ENCODE measurements at regions not wholly inside any gene's neighbourhood (a gene's known extent, or its start where the extent isn't known, plus 50 kb on each side); places are given as distances from the start of the nearest gene placed in this dataset.

DNA sequence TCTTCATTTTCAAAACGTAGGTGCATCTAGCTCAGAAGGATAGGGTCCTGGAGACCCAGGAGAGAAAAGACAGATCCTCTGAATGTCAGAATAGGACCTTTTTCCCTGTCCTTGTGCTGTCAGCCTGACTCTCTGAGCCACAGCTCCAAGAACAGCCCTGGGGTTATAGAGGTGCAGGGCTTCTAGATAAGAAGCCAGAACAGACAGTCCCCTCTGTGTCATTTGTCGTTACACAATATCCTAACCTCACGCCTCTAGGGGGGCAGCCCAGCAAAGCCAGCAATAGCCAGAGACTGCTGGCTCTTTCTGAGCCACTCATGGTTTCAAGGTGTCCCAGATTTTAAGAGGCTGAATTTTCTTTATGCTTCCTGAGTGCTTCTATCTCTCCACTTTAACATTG lies 153.2 kb upstream of the THBS1 start:
- BruUV-seq (replicated peaks) = no TSS peak
- H3K79me2 ChIP-seq (ENCODE audit: control insufficient read depth, insufficient read depth, low read length) = no peaks in the 10 kb centered on the region
- intact Hi-C loops (cut with micrococcal nuclease) = no loop called here
- CTCF ChIA-PET = interaction anchor here (1.1 kb wide), 1 partner anchor 13 kb away, joined by 3 read pairs; no protein-coding TSS in a partner anchor
- H3K27me3 ChIP-seq (ENCODE audit: control insufficient read depth in 2 of 2, insufficient read depth in 2 of 2, low read length in 2 of 2) = no peaks in the 10 kb centered on the region
- H3K9ac ChIP-seq (replicated peaks; ENCODE audit: extremely low read depth, insufficient read depth, low read length) = no peak overlapping the region
- peaks cover 42% of the 10 kb centered on the region for H3K4me1 ChIP-seq (ENCODE audit: control insufficient read depth, extremely low read depth, insufficient read depth, low read length)
- POLR2A ChIA-PET = no interaction called here
- TF ChIP-seq EZH2 (IDR thresholded peaks at IDR 0.05; ENCODE audit: borderline replicate concordance, low read depth, low read length, severe bottlenecking) (no peak), FOS (IDR thresholded peaks at IDR 0.05; ENCODE audit: borderline replicate concordance, insufficient read depth, low read length) (no peak), JUN (IDR thresholded peaks at IDR 0.05; ENCODE audit: borderline replicate concordance, insufficient read depth, insufficient read length, low read depth) (no peak), POLR2A (IDR thresholded peaks at IDR 0.05; ENCODE audit: low read depth, low read length) (no peak), MYC (IDR thresholded peaks at IDR 0.05; ENCODE audit: low read depth, low read length) (no peak), GATA2 (IDR thresholded peaks at IDR 0.05; ENCODE audit: insufficient read depth, insufficient read length, low read depth, low read length) (no peak), POLR2AphosphoS5 (IDR thresholded peaks at IDR 0.05; ENCODE audit: insufficient read depth, low read depth, low read length) (no peak)
- TF ChIP-seq, protein P1, sequence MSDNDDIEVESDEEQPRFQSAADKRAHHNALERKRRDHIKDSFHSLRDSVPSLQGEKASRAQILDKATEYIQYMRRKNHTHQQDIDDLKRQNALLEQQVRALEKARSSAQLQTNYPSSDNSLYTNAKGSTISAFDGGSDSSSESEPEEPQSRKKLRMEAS (IDR thresholded peaks at IDR 0.05; ENCODE audit: insufficient read depth, insufficient read length) = no peak
- TF ChIP-seq, protein P2, sequence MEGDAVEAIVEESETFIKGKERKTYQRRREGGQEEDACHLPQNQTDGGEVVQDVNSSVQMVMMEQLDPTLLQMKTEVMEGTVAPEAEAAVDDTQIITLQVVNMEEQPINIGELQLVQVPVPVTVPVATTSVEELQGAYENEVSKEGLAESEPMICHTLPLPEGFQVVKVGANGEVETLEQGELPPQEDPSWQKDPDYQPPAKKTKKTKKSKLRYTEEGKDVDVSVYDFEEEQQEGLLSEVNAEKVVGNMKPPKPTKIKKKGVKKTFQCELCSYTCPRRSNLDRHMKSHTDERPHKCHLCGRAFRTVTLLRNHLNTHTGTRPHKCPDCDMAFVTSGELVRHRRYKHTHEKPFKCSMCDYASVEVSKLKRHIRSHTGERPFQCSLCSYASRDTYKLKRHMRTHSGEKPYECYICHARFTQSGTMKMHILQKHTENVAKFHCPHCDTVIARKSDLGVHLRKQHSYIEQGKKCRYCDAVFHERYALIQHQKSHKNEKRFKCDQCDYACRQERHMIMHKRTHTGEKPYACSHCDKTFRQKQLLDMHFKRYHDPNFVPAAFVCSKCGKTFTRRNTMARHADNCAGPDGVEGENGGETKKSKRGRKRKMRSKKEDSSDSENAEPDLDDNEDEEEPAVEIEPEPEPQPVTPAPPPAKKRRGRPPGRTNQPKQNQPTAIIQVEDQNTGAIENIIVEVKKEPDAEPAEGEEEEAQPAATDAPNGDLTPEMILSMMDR (IDR thresholded peaks at IDR 0.05; ENCODE audit: extremely low read depth in 1 of 2, insufficient read depth in 1 of 2, low read depth in 1 of 2, low read length in 2 of 2) = no peak
- dilution Hi-C loops (cut with MboI; ENCODE audit: extremely low pct_ligation_motif_present, low sequenced_read_pairs) = no loop called here
- H3K4me2 ChIP-seq (ENCODE audit: insufficient read depth, low read length) = no peak overlapping the region
- H4K20me1 ChIP-seq (replicated peaks; ENCODE audit: control insufficient read depth, extremely low read depth, insufficient read depth, low read length) = no peaks in the 10 kb centered on the region
- DNase-seq (ENCODE audit: low read depth, low spot score) (no peak), FAIRE-seq (no peak)
- no peaks in the 10 kb centered on the region for H3K9me1 ChIP-seq (replicated peaks; ENCODE audit: control insufficient read depth, extremely low read depth, insufficient read depth, low read length)
- no peak overlapping the region for H2AFZ ChIP-seq (ENCODE audit: low read depth, low read length)
- H3K36me3 ChIP-seq (ENCODE audit: control insufficient read depth in 2 of 2, extremely low read depth in 1 of 2, insufficient read depth in 2 of 2, low read length in 2 of 2) = no peaks in the 10 kb centered on the region
- H3K27ac ChIP-seq (ENCODE audit: insufficient read depth, low read depth, low read length) = no peak overlapping the region
- H3K4me3 ChIP-seq (replicated peaks in 1 of 3; ENCODE audit: insufficient read depth in 1 of 3, low read depth in 1 of 3, low read length in 3 of 3) = no peak overlapping the region
- H3K9me3 ChIP-seq (replicated peaks; ENCODE audit: control insufficient read depth, insufficient read depth, low read length) = no peaks in the 10 kb centered on the region

All from endothelial cell of umbilical vein (primary cell).